ENCODE measurements at regions not wholly inside any gene's neighbourhood (a gene's known extent, or its start where the extent isn't known, plus 50 kb on each side); places are given as distances from the start of the nearest gene placed in this dataset.

DNA sequence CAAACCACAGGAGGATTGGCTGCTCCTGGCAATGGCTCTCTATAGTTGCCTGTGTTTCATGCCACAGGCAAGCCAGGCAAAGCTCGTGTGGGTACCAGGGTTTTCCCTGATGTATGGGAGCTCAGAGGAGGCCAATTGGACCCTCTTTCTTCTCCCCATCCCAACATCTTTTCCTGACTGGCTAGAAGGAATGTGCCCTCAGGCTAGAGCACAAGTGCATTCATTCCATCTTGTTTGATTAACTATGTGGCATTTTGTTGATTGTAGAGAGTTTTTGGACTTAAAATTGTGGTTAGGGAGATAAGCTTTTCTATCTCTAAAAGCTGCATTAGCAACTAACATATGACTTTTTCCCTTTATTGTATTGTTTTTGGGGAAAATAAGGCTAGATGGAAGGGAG, 561.3 kb downstream of the PSAT1 start:
- H3K27ac ChIP-seq = no peak overlapping the region
- H3K4me3 ChIP-seq (replicated peaks in 1 of 3) = no peak overlapping the region
- no peaks in the 10 kb centered on the region for H3K9me3 ChIP-seq
- DNase-seq = no peak
- 42 to 50% methylated on average over 1 of the region's 1 CpG for WGBS, 2 donors
- no peaks in the 10 kb centered on the region for H3K27me3 ChIP-seq
- H3K4me1 ChIP-seq = no peaks in the 10 kb centered on the region
- no peaks in the 10 kb centered on the region for H3K36me3 ChIP-seq
- intact Hi-C loops (cut with DNase I) = no loop called here
- TF ChIP-seq POLR2A (IDR thresholded peaks at IDR 0.05) = no peak
- TF ChIP-seq, protein P1, sequence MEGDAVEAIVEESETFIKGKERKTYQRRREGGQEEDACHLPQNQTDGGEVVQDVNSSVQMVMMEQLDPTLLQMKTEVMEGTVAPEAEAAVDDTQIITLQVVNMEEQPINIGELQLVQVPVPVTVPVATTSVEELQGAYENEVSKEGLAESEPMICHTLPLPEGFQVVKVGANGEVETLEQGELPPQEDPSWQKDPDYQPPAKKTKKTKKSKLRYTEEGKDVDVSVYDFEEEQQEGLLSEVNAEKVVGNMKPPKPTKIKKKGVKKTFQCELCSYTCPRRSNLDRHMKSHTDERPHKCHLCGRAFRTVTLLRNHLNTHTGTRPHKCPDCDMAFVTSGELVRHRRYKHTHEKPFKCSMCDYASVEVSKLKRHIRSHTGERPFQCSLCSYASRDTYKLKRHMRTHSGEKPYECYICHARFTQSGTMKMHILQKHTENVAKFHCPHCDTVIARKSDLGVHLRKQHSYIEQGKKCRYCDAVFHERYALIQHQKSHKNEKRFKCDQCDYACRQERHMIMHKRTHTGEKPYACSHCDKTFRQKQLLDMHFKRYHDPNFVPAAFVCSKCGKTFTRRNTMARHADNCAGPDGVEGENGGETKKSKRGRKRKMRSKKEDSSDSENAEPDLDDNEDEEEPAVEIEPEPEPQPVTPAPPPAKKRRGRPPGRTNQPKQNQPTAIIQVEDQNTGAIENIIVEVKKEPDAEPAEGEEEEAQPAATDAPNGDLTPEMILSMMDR (IDR thresholded peaks at IDR 0.05) = no peak

- no peaks in the 10 kb centered on the region for H3K27me3 ChIP-seq
- intact Hi-C loops (cut with DNase I) = no loop called here
- no peak overlapping the region for H3K27ac ChIP-seq
- H3K36me3 ChIP-seq = no peaks in the 10 kb centered on the region
- no peaks in the 10 kb centered on the region for H3K9me3 ChIP-seq
- H3K4me3 ChIP-seq (replicated peaks in 1 of 3) = no peak overlapping the region
- no peak for DNase-seq
- H3K4me1 ChIP-seq = no peaks in the 10 kb centered on the region
- TF ChIP-seq, protein P1 (IDR thresholded peaks at IDR 0.05) = no peak
- TF ChIP-seq POLR2A (IDR thresholded peaks at IDR 0.05) = no peak
Measured at GRCh38 chr9:78860801-78861475, 564.0 kb downstream of the PSAT1 start.

GRCh38 chr9:78863531-78863930, 566.6 kb downstream of the PSAT1 start:
- no peak for TF ChIP-seq POLR2A (IDR thresholded peaks at IDR 0.05)
- TF ChIP-seq, protein P1 (IDR thresholded peaks at IDR 0.05) = no peak
- intact Hi-C loops (cut with DNase I) = no loop called here
- no peaks in the 10 kb centered on the region for H3K27me3 ChIP-seq

GRCh38 chr9:78865737-78866136, 568.8 kb downstream of the PSAT1 start:
- no peak for TF ChIP-seq POLR2A (IDR thresholded peaks at IDR 0.05)
- TF ChIP-seq, protein P1 (IDR thresholded peaks at IDR 0.05) = no peak
- Histone ChIP-seq H3K27me3 (no peaks in the 10 kb centered on the region), H3K4me1 (no peaks in the 10 kb centered on the region), H3K36me3 (no peaks in the 10 kb centered on the region), H3K4me3 (replicated peaks in 1 of 3) (no peak overlapping the region), H3K27ac (no peak overlapping the region), H3K9me3 (no peaks in the 10 kb centered on the region)
- DNase-seq = no peak
- WGBS, 2 donors = 75 to 83% methylated on average over 2 of the region's 2 CpGs
- intact Hi-C loops (cut with DNase I) = no loop called here

More at GRCh38 chr9:78863531-78863930, 566.6 kb downstream of the PSAT1 start:
- Histone ChIP-seq H3K27ac (no peak overlapping the region), H3K36me3 (no peaks in the 10 kb centered on the region), H3K9me3 (no peaks in the 10 kb centered on the region), H3K4me3 (replicated peaks in 1 of 3) (no peak overlapping the region), H3K4me1 (no peaks in the 10 kb centered on the region)
- DNase-seq = no peak
- 50 to 57% methylated on average over 4 of the region's 4 CpGs for WGBS, 2 donors

DNA sequence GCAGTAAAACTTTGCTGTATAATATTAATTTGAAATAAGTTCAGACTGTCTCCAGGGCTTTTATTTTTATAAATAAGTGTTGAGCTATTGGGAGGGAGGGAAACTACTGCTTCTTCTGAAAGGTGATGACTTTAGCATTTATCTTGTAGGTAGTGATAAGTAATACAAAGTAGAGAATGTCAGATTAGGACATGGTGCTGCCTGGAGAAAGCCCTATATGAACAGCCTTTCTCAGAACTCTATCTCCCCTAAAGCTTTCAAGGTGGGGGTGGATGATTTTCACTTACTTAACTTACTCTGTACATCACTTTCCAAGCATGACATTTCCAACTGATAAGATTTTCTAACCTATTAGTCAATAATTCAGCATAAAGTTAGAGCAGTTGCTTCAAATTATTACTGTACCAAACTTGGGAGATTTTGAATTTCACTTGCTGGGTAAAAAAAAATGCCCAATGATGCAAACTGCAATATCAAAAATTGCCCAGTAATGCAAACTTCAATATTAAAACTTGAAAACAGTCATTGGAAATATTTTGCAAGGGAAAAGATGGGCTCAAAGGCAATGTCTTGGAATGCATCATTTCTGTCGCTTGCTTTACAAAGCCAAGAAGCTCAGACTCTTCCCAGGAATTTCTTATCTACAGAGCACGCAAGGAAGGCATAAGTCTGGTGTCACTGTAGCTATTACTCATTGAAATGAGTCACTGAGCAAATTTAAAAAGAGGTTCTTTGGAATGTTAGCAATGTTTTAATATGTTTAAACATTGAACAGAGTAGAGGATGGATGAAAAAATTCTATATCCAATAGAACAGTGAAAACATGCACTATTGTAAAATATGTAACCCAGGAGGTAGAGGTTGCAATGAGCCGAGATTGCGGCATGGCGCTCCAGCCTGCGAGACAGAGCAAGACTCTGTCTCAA, 569.5 kb downstream of the PSAT1 start:
- Histone ChIP-seq H3K36me3 (no peaks in the 10 kb centered on the region), H3K4me1 (no peaks in the 10 kb centered on the region), H3K27ac (no peak overlapping the region), H3K9me3 (no peaks in the 10 kb centered on the region), H3K4me3 (replicated peaks in 1 of 3) (no peak overlapping the region), H3K27me3 (no peaks in the 10 kb centered on the region)
- no peak for DNase-seq
- intact Hi-C loops (cut with DNase I) = no loop called here
- WGBS, 2 donors = 76 to 87% methylated on average over 6 of the region's 6 CpGs
- TF ChIP-seq, protein P1 (IDR thresholded peaks at IDR 0.05) = no peak
- TF ChIP-seq POLR2A (IDR thresholded peaks at IDR 0.05) = no peak

Measured in thyroid gland (tissue), 4 donors.